Adrenal gland (tissue), 5 donors: ENCODE measurements at regions not wholly inside any gene's neighbourhood (a gene's known extent, or its start where the extent isn't known, plus 50 kb on each side); places are given as distances from the start of the nearest gene placed in this dataset.

Experiments used
- CTCF ChIP-seq, 6 experiments: fragments of 450-650 bp in 4 of 6; fragments of 200-600 bp in 2 of 6; sonication (generic) in 1 of 6; IDR thresholded peaks; 1 replicate in 5 of 6; 2 replicates in 1 of 6; pipeline versions ENCODE4 v1.5.1 to v1.8.0; 2016 to 2021; ENCODE audit warnings: antibody characterized with exemption in 6 of 6, mild to moderate bottlenecking in 2 of 6, moderate library complexity in 1 of 6
- POLR2A ChIP-seq, 2 donors: fragments of 450-650 bp; IDR thresholded peaks; one replicate each; pipeline ENCODE4 v1.6.1; 2017; ENCODE audit warnings: antibody characterized with exemption in 2 of 2, mild to moderate bottlenecking in 2 of 2, moderate library complexity in 1 of 2
- donor health status: DM: no; HTN: no; CAD: no.

- TF ChIP-seq CTCF (IDR thresholded peaks at IDR 0.05) = peak in 1 of 6 experiments; percentile 17
- no peak for TF ChIP-seq POLR2A (IDR thresholded peaks at IDR 0.05)
Measured at GRCh38 chr21:24014381-24014780, 1592.9 kb downstream of the MRPL39 start.
